Tibial artery (tissue), 4 donors: ENCODE measurements at regions not wholly inside any gene's neighbourhood (a gene's known extent, or its start where the extent isn't known, plus 50 kb on each side); places are given as distances from the start of the nearest gene placed in this dataset.

ENCODE experiments used
- DNase-seq, 2 donors: peaks; one replicate each; pipeline ENCODE4 v3.0.0-alpha.2; 2019
- H3K27ac ChIP-seq, 2 donors: fragments of 200-600 bp; sonication (generic) in 1 of 2; 1 replicate in 1 of 2; 2 replicates in 1 of 2; pipeline ENCODE4 v1.5.1; 2018 to 2019; ENCODE audit warnings: mild to moderate bottlenecking in 1 of 2
- H3K27me3 ChIP-seq, 2 donors: fragments of 200-600 bp; sonication (generic) in 1 of 2; one replicate each; pipeline versions ENCODE4 v1.5.1 to v1.6.0; 2016 to 2019
- H3K36me3 ChIP-seq, 3 donors: fragments of 200-600 bp; sonication (generic) in 2 of 3; one replicate each; pipeline ENCODE4 v1.5.1; 2016 to 2019; ENCODE audit warnings: mild to moderate bottlenecking in 2 of 3
- H3K4me1 ChIP-seq, 4 donors: fragments of 200-600 bp; sonication (generic) in 2 of 4; 1 replicate in 3 of 4; 2 replicates in 1 of 4; pipeline ENCODE4 v1.5.1; 2016 to 2019
- H3K4me3 ChIP-seq, 2 donors: fragments of 200-600 bp; sonication (generic) in 1 of 2; 1 replicate in 1 of 2; 2 replicates in 1 of 2; pipeline ENCODE4 v1.5.1; 2018 to 2019; ENCODE audit warnings: mild to moderate bottlenecking in 2 of 2
- H3K9me3 ChIP-seq, 3 donors: fragments of 200-600 bp; sonication (generic) in 1 of 3; one replicate each; pipeline ENCODE4 v1.5.1; 2016 to 2019
- CTCF ChIP-seq, 2 experiments: fragments of 200-600 bp in 1 of 2; fragments of 450-650 bp in 1 of 2; IDR thresholded peaks; one replicate each; pipeline ENCODE4 v1.5.1; 2017 to 2019; ENCODE audit warnings: antibody characterized with exemption in 2 of 2, mild to moderate bottlenecking in 1 of 2, moderate library complexity in 1 of 2
- intact Hi-C: fragments of 100-400 bp; cut with DNase I; formaldehyde crosslinking; loops from one replicate; pipeline ENCODE4 v1.15.0; 2023; ENCODE audit warnings: low total_unique reads

GRCh38 chr2:101571951-101572350 is 97.0 kb upstream of the RFX8 start:
- H3K4me3 ChIP-seq: no peak overlapping the region
- no peak for DNase-seq
- H3K9me3 ChIP-seq: no peaks in the 10 kb centered on the region
- H3K27me3 ChIP-seq: no peaks in the 10 kb centered on the region
- TF ChIP-seq CTCF (IDR thresholded peaks at IDR 0.05): no peak
- H3K36me3 ChIP-seq: no peaks in the 10 kb centered on the region
- H3K4me1 ChIP-seq: peaks cover 0 to 16% (median 3%) of the 10 kb centered on the region in 4 donors
- intact Hi-C loops: no loop called here
- no peak overlapping the region for H3K27ac ChIP-seq

GRCh38 chr2:101569886-101570520 is 95.1 kb upstream of the RFX8 start:
- Histone ChIP-seq H3K36me3 (no peaks in the 10 kb centered on the region), H3K4me1 (peaks cover 0 to 7% (median 3%) of the 10 kb centered on the region in 4 donors), H3K27ac (no peak overlapping the region), H3K9me3 (no peaks in the 10 kb centered on the region), H3K4me3 (no peak overlapping the region), H3K27me3 (no peaks in the 10 kb centered on the region)
- TF ChIP-seq CTCF (IDR thresholded peaks at IDR 0.05): no peak
- intact Hi-C loops: no loop called here
- no peak for DNase-seq

- intact Hi-C loops: no loop called here
- DNase-seq: no peak
- H3K4me3 ChIP-seq: no peak overlapping the region
Measured at GRCh38 chr2:101568969-101569368, 94.1 kb upstream of the RFX8 start.

GRCh38 chr2:101566632-101567228 is 91.8 kb upstream of the RFX8 start:
- TF ChIP-seq CTCF (IDR thresholded peaks at IDR 0.05): no peak
- intact Hi-C loops: no loop called here
- DNase-seq: no peak

More at GRCh38 chr2:101568969-101569368, 94.1 kb upstream of the RFX8 start:
- TF ChIP-seq CTCF (IDR thresholded peaks at IDR 0.05): no peak
- peaks cover 0 to 7% (median 3%) of the 10 kb centered on the region in 4 donors for H3K4me1 ChIP-seq
- no peak overlapping the region for H3K27ac ChIP-seq
- H3K27me3 ChIP-seq: no peaks in the 10 kb centered on the region
- no peaks in the 10 kb centered on the region for H3K36me3 ChIP-seq
- H3K9me3 ChIP-seq: no peaks in the 10 kb centered on the region

GRCh38 chr2:101563849-101564248 is 88.9 kb upstream of the RFX8 start:
- H3K4me1 ChIP-seq: peaks cover 0 to 19% (median 13%) of the 10 kb centered on the region in 4 donors
- H3K9me3 ChIP-seq: no peaks in the 10 kb centered on the region
- H3K27me3 ChIP-seq: no peaks in the 10 kb centered on the region
- no peak overlapping the region for H3K27ac ChIP-seq
- TF ChIP-seq CTCF (IDR thresholded peaks at IDR 0.05): no peak
- DNase-seq: no peak
- intact Hi-C loops: no loop called here
- no peak overlapping the region for H3K4me3 ChIP-seq
- no peaks in the 10 kb centered on the region for H3K36me3 ChIP-seq

More at GRCh38 chr2:101566632-101567228, 91.8 kb upstream of the RFX8 start:
- no peaks in the 10 kb centered on the region for H3K9me3 ChIP-seq
- no peak overlapping the region for H3K27ac ChIP-seq
- H3K27me3 ChIP-seq: no peaks in the 10 kb centered on the region
- peaks cover 0 to 7% (median 3%) of the 10 kb centered on the region in 4 donors for H3K4me1 ChIP-seq
- no peaks in the 10 kb centered on the region for H3K36me3 ChIP-seq
- H3K4me3 ChIP-seq: no peak overlapping the region
